ENCODE measurements at regions not wholly inside any gene's neighbourhood (a gene's known extent, or its start where the extent isn't known, plus 50 kb on each side); places are given as distances from the start of the nearest gene placed in this dataset.

DNA sequence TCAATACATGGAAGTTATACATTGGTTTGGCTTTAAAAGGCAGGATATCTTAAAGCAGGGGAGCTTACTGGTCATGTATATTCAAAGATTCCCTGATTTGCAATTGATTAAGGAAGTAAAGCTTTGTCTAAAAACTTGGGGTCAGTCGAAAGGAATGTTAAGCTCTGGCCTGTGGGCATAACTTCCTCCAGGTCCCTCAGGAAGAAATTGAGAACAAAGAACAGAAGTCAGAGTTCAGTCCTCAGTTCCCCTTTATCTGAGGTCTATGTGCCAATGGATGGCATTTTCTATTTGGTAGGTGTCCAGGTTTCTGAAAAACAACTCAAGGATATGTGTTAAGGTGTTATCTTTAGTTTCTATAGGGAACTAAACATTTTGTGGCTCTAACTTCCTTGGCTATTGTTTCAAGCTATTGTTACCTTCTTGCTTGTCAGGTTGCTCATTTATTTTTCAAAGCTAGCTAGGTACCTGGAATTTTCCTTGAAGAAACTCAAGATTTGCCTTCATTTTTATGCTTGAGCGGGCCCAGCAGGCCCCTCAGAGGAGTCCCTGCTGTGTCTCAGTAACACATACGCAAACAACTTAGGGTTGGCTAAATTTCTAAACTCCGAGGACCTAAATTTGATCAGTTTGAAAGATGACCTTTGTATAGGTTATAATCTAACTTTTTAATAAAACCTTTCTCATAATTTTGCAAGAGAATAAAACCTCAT lies 135.0 kb upstream of the UBE2E2 start:
- Histone ChIP-seq H3K4me1 (ENCODE audit: insufficient read depth, low read length, poor library complexity, severe bottlenecking) (no peaks in the 10 kb centered on the region), H3K27me3 (replicated peaks; ENCODE audit: insufficient read depth, low read depth, low read length, poor library complexity) (no peaks in the 10 kb centered on the region), H3K9me3 (ENCODE audit: low read depth, low read length, poor library complexity, severe bottlenecking) (no peaks in the 10 kb centered on the region), H3K4me3 (ENCODE audit: low read depth, low read length, poor library complexity, severe bottlenecking) (no peak overlapping the region), H3K36me3 (ENCODE audit: insufficient read depth, low read length, poor library complexity, severe bottlenecking) (no peaks in the 10 kb centered on the region), H3K27ac (ENCODE audit: low read depth, low read length, poor library complexity, severe bottlenecking) (no peak overlapping the region)
- no TSS peak for BruUV-seq (replicated peaks)
- ChIA-PET CTCF (no interaction called here), POLR2A (ENCODE audit: low non-redundant PET) (no interaction called here)
- TF ChIP-seq CTCF (conservative IDR thresholded peaks at IDR 0.05; ENCODE audit: low read depth, low read length) = no peak
- TF ChIP-seq EZH2 (IDR thresholded peaks at IDR 0.05; ENCODE audit: borderline replicate concordance, low read depth, low read length, poor library complexity, severe bottlenecking) = no peak
- intact Hi-C loops (cut with micrococcal nuclease; ENCODE audit: unreplicated experiment) = no loop called here
- no peak for DNase-seq (ENCODE audit: low spot score)

DNA sequence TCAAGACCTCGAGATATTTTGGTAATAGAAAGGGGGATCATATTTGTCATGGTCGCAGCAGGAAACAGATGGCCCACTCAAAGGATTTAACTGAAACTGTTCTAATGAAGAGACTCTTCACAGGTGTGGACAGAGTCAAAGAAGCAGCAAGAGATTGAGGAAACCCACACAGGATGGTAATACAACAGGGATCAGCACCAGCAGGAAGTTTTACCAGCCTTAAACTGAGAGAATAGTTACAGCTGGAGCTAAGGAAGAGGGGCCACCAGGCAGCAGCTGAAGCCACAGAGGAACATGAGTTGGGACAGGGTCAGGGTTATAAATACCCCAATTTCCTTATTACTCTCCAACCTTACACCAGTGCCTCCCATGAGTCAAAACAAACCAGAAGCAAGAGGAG lies 131.8 kb upstream of the UBE2E2 start:
- POLR2A ChIA-PET (ENCODE audit: low non-redundant PET) = no interaction called here
- Histone ChIP-seq H3K36me3 (ENCODE audit: insufficient read depth, low read length, poor library complexity, severe bottlenecking) (no peaks in the 10 kb centered on the region), H3K27ac (ENCODE audit: low read depth, low read length, poor library complexity, severe bottlenecking) (no peak overlapping the region), H3K4me3 (ENCODE audit: low read depth, low read length, poor library complexity, severe bottlenecking) (no peak overlapping the region), H3K4me1 (ENCODE audit: insufficient read depth, low read length, poor library complexity, severe bottlenecking) (no peaks in the 10 kb centered on the region), H3K27me3 (replicated peaks; ENCODE audit: insufficient read depth, low read depth, low read length, poor library complexity) (no peaks in the 10 kb centered on the region), H3K9me3 (ENCODE audit: low read depth, low read length, poor library complexity, severe bottlenecking) (no peaks in the 10 kb centered on the region)
- intact Hi-C loops (cut with micrococcal nuclease; ENCODE audit: unreplicated experiment) = no loop called here
- DNase-seq (ENCODE audit: low spot score) = no peak
- BruUV-seq (replicated peaks) = no TSS peak
- CTCF ChIA-PET = no interaction called here
- TF ChIP-seq CTCF (conservative IDR thresholded peaks at IDR 0.05; ENCODE audit: low read depth, low read length) (no peak), EZH2 (IDR thresholded peaks at IDR 0.05; ENCODE audit: borderline replicate concordance, low read depth, low read length, poor library complexity, severe bottlenecking) (no peak)

- DNase-seq (ENCODE audit: low spot score) = no peak
- ChIA-PET CTCF (no interaction called here), POLR2A (ENCODE audit: low non-redundant PET) (no interaction called here)
- H3K4me1 ChIP-seq (ENCODE audit: insufficient read depth, low read length, poor library complexity, severe bottlenecking) = no peaks in the 10 kb centered on the region
- H3K4me3 ChIP-seq (ENCODE audit: low read depth, low read length, poor library complexity, severe bottlenecking) = no peak overlapping the region
- intact Hi-C loops (cut with micrococcal nuclease; ENCODE audit: unreplicated experiment) = no loop called here
- H3K36me3 ChIP-seq (ENCODE audit: insufficient read depth, low read length, poor library complexity, severe bottlenecking) = no peaks in the 10 kb centered on the region
- no peaks in the 10 kb centered on the region for H3K9me3 ChIP-seq (ENCODE audit: low read depth, low read length, poor library complexity, severe bottlenecking)
- H3K27ac ChIP-seq (ENCODE audit: low read depth, low read length, poor library complexity, severe bottlenecking) = no peak overlapping the region
- no TSS peak for BruUV-seq (replicated peaks)
- H3K27me3 ChIP-seq (replicated peaks; ENCODE audit: insufficient read depth, low read depth, low read length, poor library complexity) = no peaks in the 10 kb centered on the region
- TF ChIP-seq CTCF (conservative IDR thresholded peaks at IDR 0.05; ENCODE audit: low read depth, low read length) = no peak
- TF ChIP-seq EZH2 (IDR thresholded peaks at IDR 0.05; ENCODE audit: borderline replicate concordance, low read depth, low read length, poor library complexity, severe bottlenecking) = no peak
Measured at GRCh38 chr3:23071758-23072157, 131.4 kb upstream of the UBE2E2 start.
